ENCODE measurements at regions not wholly inside any gene's neighbourhood (a gene's known extent, or its start where the extent isn't known, plus 50 kb on each side); places are given as distances from the start of the nearest gene placed in this dataset.
"Not testable (repeated sequence)": the region's sequence is repeated elsewhere in the genome, so short reads cannot be mapped to it uniquely, and the experiment has no call there.

DNA sequence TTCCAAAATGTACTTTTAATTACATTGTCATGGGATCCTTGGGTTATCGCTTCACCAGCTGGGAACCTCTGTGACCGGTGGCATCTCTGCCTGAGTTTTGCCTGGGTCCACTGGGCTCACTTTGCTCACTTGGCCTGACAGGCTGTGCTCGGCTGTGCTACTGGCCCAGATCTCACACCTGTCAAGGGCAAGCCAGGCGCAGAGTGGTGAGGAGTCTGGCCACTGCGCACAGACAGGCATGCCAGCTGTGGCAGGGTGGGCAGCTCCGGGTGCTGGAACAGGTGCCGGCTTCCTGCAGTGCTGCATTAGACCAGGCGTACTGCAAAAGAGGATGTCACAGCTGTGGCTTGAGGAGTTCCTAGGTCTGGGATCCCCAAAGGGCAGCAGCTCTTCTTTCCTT lies 489.8 kb downstream of the TENT5A start:
- no peaks in the 10 kb centered on the region for H3K36me3 ChIP-seq (replicated peaks in 1 of 2; ENCODE audit: control insufficient read depth in 2 of 2, insufficient read depth in 2 of 2, low read length in 2 of 2)
- H3K14ac ChIP-seq (ENCODE audit: low read length): peak overlapping the region; percentile 84
- no peak overlapping the region for H3K27ac ChIP-seq (replicated peaks; ENCODE audit: low read length)
- H3K4ac ChIP-seq (ENCODE audit: low read length): no peak overlapping the region
- no peak overlapping the region for H3K23ac ChIP-seq (ENCODE audit: low read depth, low read length, poor library complexity)
- H2AFZ ChIP-seq (ENCODE audit: low read length): no peak overlapping the region
- no peak overlapping the region for H4K8ac ChIP-seq (ENCODE audit: low read depth, low read length)
- no peak overlapping the region for H3K4me2 ChIP-seq (ENCODE audit: insufficient read depth, low read length, poor library complexity, severe bottlenecking)
- H2BK120ac ChIP-seq (ENCODE audit: low read depth, low read length): no peak overlapping the region
- H2BK15ac ChIP-seq (ENCODE audit: low read length): no peak overlapping the region
- H3K4me1 ChIP-seq (ENCODE audit: control insufficient read depth in 2 of 2, insufficient read depth in 1 of 2, low read depth in 1 of 2, low read length in 2 of 2): no peaks in the 10 kb centered on the region
- H3K9me3 ChIP-seq (replicated peaks in 1 of 2; ENCODE audit: control insufficient read depth in 2 of 2, insufficient read depth in 1 of 2, low read depth in 1 of 2, low read length in 2 of 2): no peaks in the 10 kb centered on the region
- no peak overlapping the region for H2BK12ac ChIP-seq (ENCODE audit: low read length)
- H3K27me3 ChIP-seq (ENCODE audit: control insufficient read depth in 3 of 3, insufficient read depth in 3 of 3, low read depth in 1 of 3, low read length in 3 of 3): no peaks in the 10 kb centered on the region
- no peak for DNase-seq (ENCODE audit: low spot score)
- H3K18ac ChIP-seq (ENCODE audit: low read length): peak overlapping the region; percentile 20
- H2AK5ac ChIP-seq (ENCODE audit: low read depth, low read length): no peak overlapping the region
- H4K91ac ChIP-seq (ENCODE audit: low read depth, low read length, poor library complexity): no peak overlapping the region
- no peaks in the 10 kb centered on the region for H3K79me1 ChIP-seq (ENCODE audit: low read depth, low read length)
- H3K4me3 ChIP-seq (ENCODE audit: low read length in 2 of 2): no peak overlapping the region
- no peak overlapping the region for H3K9ac ChIP-seq (ENCODE audit: low read depth, low read length, poor library complexity)
- H2BK5ac ChIP-seq (ENCODE audit: low read length): no peak overlapping the region
- no CpG with 5 or more reads among the region's 8 CpGs for WGBS, 2 donors (ENCODE audit: extremely low coverage in 2 of 2, insufficient read length in 2 of 2, insufficient replicate concordance in 1 of 2)

DNA sequence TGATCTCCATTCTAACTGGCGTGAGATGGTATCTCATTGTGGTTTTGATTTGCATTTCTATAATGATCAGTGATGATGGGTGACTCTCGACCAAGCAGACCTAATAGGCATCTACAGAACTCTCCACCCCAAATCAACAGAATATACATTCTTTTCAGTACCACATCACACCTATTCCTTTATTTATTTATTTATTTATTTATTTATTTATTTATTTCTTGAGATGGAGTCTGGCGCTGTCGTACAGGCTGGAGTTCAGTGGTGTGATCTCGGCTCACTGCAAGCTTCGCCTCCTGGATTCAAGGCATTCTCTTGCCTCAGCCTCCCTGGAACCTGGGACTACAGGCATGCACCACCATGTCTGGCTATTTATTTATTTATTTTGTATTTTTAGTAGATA lies 496.3 kb downstream of the TENT5A start:
- WGBS, 2 donors (ENCODE audit: extremely low coverage in 2 of 2, insufficient read length in 2 of 2, insufficient replicate concordance in 1 of 2): no CpG with 5 or more reads among the region's 6 CpGs
- H3K4me2 ChIP-seq (ENCODE audit: insufficient read depth, low read length, poor library complexity, severe bottlenecking); H4K91ac ChIP-seq (ENCODE audit: low read depth, low read length, poor library complexity): not testable (repeated sequence)

DNA sequence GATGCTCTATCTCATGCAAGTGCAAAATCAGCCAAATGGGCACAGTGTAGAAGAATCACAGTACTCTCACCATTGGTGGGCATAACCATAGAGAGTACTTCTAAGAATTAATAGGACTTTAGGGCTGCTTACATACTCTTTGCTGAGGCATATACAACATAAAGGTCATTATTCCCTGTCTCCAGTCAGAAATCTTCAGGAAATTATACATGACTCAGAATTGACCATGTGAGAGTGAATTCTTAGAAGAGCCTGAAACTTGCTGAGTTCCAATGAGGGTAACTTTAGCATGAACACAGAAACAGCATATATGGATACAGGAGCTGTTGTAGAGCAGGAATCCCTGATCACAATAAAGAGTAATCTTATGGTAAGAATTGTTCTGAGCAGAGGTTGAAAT lies 498.7 kb downstream of the TENT5A start:
- no peak overlapping the region for H3K4ac ChIP-seq (ENCODE audit: low read length)
- H3K9me3 ChIP-seq (replicated peaks in 1 of 2; ENCODE audit: control insufficient read depth in 2 of 2, insufficient read depth in 1 of 2, low read depth in 1 of 2, low read length in 2 of 2): no peaks in the 10 kb centered on the region
- H4K8ac ChIP-seq (ENCODE audit: low read depth, low read length): no peak overlapping the region
- no peak overlapping the region for H3K4me3 ChIP-seq (ENCODE audit: low read length in 2 of 2)
- no peak overlapping the region for H2AK5ac ChIP-seq (ENCODE audit: low read depth, low read length)
- H3K4me1 ChIP-seq (ENCODE audit: control insufficient read depth in 2 of 2, insufficient read depth in 1 of 2, low read depth in 1 of 2, low read length in 2 of 2): no peaks in the 10 kb centered on the region
- no peak overlapping the region for H3K9ac ChIP-seq (ENCODE audit: low read depth, low read length, poor library complexity)
- no peak overlapping the region for H2BK120ac ChIP-seq (ENCODE audit: low read depth, low read length)
- no peak overlapping the region for H3K14ac ChIP-seq (ENCODE audit: low read length)
- H2AFZ ChIP-seq (ENCODE audit: low read length): no peak overlapping the region
- no peaks in the 10 kb centered on the region for H3K79me1 ChIP-seq (ENCODE audit: low read depth, low read length)
- no peak overlapping the region for H4K91ac ChIP-seq (ENCODE audit: low read depth, low read length, poor library complexity)
- H2BK15ac ChIP-seq (ENCODE audit: low read length): no peak overlapping the region
- H3K18ac ChIP-seq (ENCODE audit: low read length): no peak overlapping the region
- no peak for DNase-seq (ENCODE audit: low spot score)
- H3K36me3 ChIP-seq (replicated peaks in 1 of 2; ENCODE audit: control insufficient read depth in 2 of 2, insufficient read depth in 2 of 2, low read length in 2 of 2): no peaks in the 10 kb centered on the region
- H3K23ac ChIP-seq (ENCODE audit: low read depth, low read length, poor library complexity): no peak overlapping the region
- H3K27me3 ChIP-seq (ENCODE audit: control insufficient read depth in 3 of 3, insufficient read depth in 3 of 3, low read depth in 1 of 3, low read length in 3 of 3): no peaks in the 10 kb centered on the region
- no peak overlapping the region for H3K4me2 ChIP-seq (ENCODE audit: insufficient read depth, low read length, poor library complexity, severe bottlenecking)
- no peak overlapping the region for H2BK5ac ChIP-seq (ENCODE audit: low read length)
- no peak overlapping the region for H3K27ac ChIP-seq (replicated peaks; ENCODE audit: low read length)
- no peak overlapping the region for H2BK12ac ChIP-seq (ENCODE audit: low read length)

More for the DNA sequence above, 496.3 kb downstream of the TENT5A start:
- H2BK120ac ChIP-seq (ENCODE audit: low read depth, low read length); H3K18ac ChIP-seq (ENCODE audit: low read length); H2AFZ ChIP-seq (ENCODE audit: low read length); H3K23ac ChIP-seq (ENCODE audit: low read depth, low read length, poor library complexity); DNase-seq (ENCODE audit: low spot score); H3K14ac ChIP-seq (ENCODE audit: low read length); H4K8ac ChIP-seq (ENCODE audit: low read depth, low read length); H2BK12ac ChIP-seq (ENCODE audit: low read length); H3K9me3 ChIP-seq (replicated peaks in 1 of 2; ENCODE audit: control insufficient read depth in 2 of 2, insufficient read depth in 1 of 2, low read depth in 1 of 2, low read length in 2 of 2); H3K27ac ChIP-seq (replicated peaks; ENCODE audit: low read length); H3K79me1 ChIP-seq (ENCODE audit: low read depth, low read length); H3K4me3 ChIP-seq (ENCODE audit: low read length in 2 of 2); H3K36me3 ChIP-seq (replicated peaks in 1 of 2; ENCODE audit: control insufficient read depth in 2 of 2, insufficient read depth in 2 of 2, low read length in 2 of 2); H3K27me3 ChIP-seq (ENCODE audit: control insufficient read depth in 3 of 3, insufficient read depth in 3 of 3, low read depth in 1 of 3, low read length in 3 of 3); H3K4me1 ChIP-seq (ENCODE audit: control insufficient read depth in 2 of 2, insufficient read depth in 1 of 2, low read depth in 1 of 2, low read length in 2 of 2); H2AK5ac ChIP-seq (ENCODE audit: low read depth, low read length); H2BK5ac ChIP-seq (ENCODE audit: low read length); H3K4ac ChIP-seq (ENCODE audit: low read length); H3K9ac ChIP-seq (ENCODE audit: low read depth, low read length, poor library complexity); H2BK15ac ChIP-seq (ENCODE audit: low read length): not testable (repeated sequence)

DNA sequence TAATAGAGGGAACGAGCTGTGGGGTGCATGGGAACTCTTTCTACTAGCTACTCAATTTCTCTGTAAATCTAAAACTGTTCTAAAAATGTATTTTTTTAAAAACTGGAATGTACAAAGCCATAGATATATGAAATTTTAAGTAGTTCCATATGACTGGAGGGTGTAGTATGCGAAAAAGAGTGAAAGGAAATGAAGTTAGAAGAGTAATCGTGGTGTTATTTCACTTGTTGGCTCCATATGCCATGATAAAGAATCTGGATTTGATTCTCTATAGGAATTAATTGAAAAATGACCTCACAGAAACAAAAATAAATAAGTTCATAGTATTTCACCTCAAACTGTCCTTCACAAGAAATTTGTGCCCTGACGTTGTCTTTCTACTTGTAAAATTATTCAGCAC lies 500.2 kb downstream of the TENT5A start:
- H4K8ac ChIP-seq (ENCODE audit: low read depth, low read length): no peak overlapping the region
- no peak overlapping the region for H3K27ac ChIP-seq (replicated peaks; ENCODE audit: low read length)
- H3K18ac ChIP-seq (ENCODE audit: low read length): no peak overlapping the region
- no peak overlapping the region for H3K9ac ChIP-seq (ENCODE audit: low read depth, low read length, poor library complexity)
- no peak overlapping the region for H2BK15ac ChIP-seq (ENCODE audit: low read length)
- no peak overlapping the region for H3K23ac ChIP-seq (ENCODE audit: low read depth, low read length, poor library complexity)
- no peaks in the 10 kb centered on the region for H3K27me3 ChIP-seq (ENCODE audit: control insufficient read depth in 3 of 3, insufficient read depth in 3 of 3, low read depth in 1 of 3, low read length in 3 of 3)
- no peak for DNase-seq (ENCODE audit: low spot score)
- no peaks in the 10 kb centered on the region for H3K36me3 ChIP-seq (replicated peaks in 1 of 2; ENCODE audit: control insufficient read depth in 2 of 2, insufficient read depth in 2 of 2, low read length in 2 of 2)
- H3K4me2 ChIP-seq (ENCODE audit: insufficient read depth, low read length, poor library complexity, severe bottlenecking): no peak overlapping the region
- H3K4ac ChIP-seq (ENCODE audit: low read length): no peak overlapping the region
- H2BK5ac ChIP-seq (ENCODE audit: low read length): no peak overlapping the region
- no peak overlapping the region for H2BK120ac ChIP-seq (ENCODE audit: low read depth, low read length)
- H3K9me3 ChIP-seq (replicated peaks in 1 of 2; ENCODE audit: control insufficient read depth in 2 of 2, insufficient read depth in 1 of 2, low read depth in 1 of 2, low read length in 2 of 2): no peaks in the 10 kb centered on the region
- no peak overlapping the region for H3K4me3 ChIP-seq (ENCODE audit: low read length in 2 of 2)
- no peak overlapping the region for H2BK12ac ChIP-seq (ENCODE audit: low read length)
- H3K14ac ChIP-seq (ENCODE audit: low read length): no peak overlapping the region
- no peaks in the 10 kb centered on the region for H3K79me1 ChIP-seq (ENCODE audit: low read depth, low read length)
- no peak overlapping the region for H2AK5ac ChIP-seq (ENCODE audit: low read depth, low read length)
- no peaks in the 10 kb centered on the region for H3K4me1 ChIP-seq (ENCODE audit: control insufficient read depth in 2 of 2, insufficient read depth in 1 of 2, low read depth in 1 of 2, low read length in 2 of 2)
- no peak overlapping the region for H2AFZ ChIP-seq (ENCODE audit: low read length)
- WGBS, 2 donors (ENCODE audit: extremely low coverage in 2 of 2, insufficient read length in 2 of 2, insufficient replicate concordance in 1 of 2): 100% methylated on average over 2 of the region's 4 CpGs; no CpG with 5 or more reads in 1 of the 2 donors
- H4K91ac ChIP-seq (ENCODE audit: low read depth, low read length, poor library complexity): no peak overlapping the region

Data from neuronal stem cell (in vitro differentiated cells).